ENCODE measurements at regions not wholly inside any gene's neighbourhood (a gene's known extent, or its start where the extent isn't known, plus 50 kb on each side); places are given as distances from the start of the nearest gene placed in this dataset.

DNA sequence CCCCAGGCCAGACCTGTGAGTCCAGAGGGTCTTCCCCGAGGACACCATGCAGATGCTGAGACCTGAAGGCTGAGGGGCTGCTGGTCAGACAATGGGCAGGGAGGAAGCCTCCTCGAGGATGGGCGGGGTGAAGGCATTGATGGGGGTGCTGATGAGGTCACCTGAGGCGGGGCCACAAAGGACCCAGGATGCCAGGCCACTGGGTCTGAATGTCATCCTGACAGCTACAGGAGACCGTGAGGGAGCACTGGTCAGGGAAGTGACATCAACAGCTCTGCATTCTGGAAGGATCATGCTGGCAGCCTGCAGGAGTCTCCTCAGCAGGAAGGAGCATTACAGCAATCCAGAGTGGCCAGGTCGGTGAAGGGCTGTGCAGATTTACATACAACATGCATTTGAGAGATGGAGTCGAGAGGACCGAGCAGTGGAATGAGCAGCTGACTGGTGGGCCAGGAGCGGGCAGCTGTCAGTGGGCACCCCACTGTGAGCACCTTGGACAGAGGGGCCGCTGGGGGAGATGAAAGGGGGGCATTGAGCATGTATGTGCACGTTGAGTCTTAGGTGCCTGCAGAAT is 77.7 kb upstream of the ADAMTS2 start:
- TF ChIP-seq GATA3 (IDR thresholded peaks at IDR 0.05; ENCODE audit: low read depth, low read length): no peak
- no peak for TF ChIP-seq GATA2 (IDR thresholded peaks at IDR 0.05; ENCODE audit: low read depth, low read length)

GRCh38 chr5:179422213-179422855 is 77.1 kb upstream of the ADAMTS2 start:
- TF ChIP-seq GATA2 (IDR thresholded peaks at IDR 0.05; ENCODE audit: low read depth, low read length) (no peak), GATA3 (IDR thresholded peaks at IDR 0.05; ENCODE audit: low read depth, low read length) (no peak)

DNA sequence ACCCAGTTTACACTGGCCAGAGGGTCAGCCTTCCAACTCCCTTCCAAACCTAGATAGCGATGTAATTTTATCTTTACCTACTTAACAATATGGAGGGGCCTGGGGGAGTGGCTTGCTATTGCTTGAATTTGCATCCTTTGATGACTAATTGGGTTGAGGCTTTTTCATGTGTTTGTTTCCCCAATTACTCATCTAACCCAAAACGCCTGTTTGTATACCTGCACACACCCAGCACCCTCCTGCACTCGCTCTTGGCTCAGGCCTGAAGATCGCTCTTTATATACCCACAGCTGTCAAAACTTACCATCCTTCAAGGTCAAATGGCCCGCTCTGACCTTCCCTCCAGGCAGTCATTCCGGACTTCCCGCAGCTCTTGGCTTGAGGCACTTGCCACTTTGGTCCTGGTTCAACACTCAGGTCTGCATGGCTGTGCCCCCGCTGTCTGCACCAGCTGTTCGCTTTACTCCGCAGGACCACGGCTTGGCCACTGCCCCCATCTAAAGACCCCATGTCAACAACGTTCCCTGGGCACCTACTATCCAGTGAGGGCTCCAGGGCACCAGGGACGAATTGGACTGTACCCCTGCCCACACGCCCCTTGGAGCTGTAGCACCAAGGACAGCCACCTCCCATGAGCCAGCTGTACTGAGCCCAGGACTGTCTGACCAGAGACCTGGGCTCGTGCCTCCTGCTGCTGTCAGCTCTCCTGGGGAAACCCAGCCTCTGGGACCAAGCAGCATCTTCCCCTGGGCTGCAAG is 76.1 kb upstream of the ADAMTS2 start:
- TF ChIP-seq GATA2 (IDR thresholded peaks at IDR 0.05; ENCODE audit: low read depth, low read length) (no peak), GATA3 (IDR thresholded peaks at IDR 0.05; ENCODE audit: low read depth, low read length) (no peak)

DNA sequence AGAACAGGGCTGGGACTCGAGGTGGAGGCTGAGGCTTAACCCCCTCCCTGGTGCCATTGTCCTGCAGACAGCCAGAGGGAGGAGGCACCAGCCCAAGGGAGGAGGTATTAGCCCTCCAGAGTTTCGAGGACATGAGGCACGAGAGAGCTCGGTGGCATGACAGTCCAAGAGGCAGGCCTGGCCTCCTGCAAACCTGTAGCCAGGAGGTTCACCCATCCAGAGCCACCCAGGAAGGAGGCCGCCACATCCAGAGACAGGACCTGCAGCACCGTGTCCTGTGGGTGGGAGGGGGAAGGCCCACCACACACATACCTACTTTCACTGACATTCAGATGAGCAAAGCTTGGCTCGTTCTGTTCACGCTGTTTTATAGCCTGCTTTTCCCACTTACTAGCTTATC is 75.2 kb upstream of the ADAMTS2 start:
- TF ChIP-seq GATA3 (IDR thresholded peaks at IDR 0.05; ENCODE audit: low read depth, low read length) (no peak), GATA2 (IDR thresholded peaks at IDR 0.05; ENCODE audit: low read depth, low read length) (no peak)

GRCh38 chr5:179418972-179419371 is 73.7 kb upstream of the ADAMTS2 start:
- no peak for TF ChIP-seq GATA3 (IDR thresholded peaks at IDR 0.05; ENCODE audit: low read depth, low read length)
- no peak for TF ChIP-seq GATA2 (IDR thresholded peaks at IDR 0.05; ENCODE audit: low read depth, low read length)

DNA sequence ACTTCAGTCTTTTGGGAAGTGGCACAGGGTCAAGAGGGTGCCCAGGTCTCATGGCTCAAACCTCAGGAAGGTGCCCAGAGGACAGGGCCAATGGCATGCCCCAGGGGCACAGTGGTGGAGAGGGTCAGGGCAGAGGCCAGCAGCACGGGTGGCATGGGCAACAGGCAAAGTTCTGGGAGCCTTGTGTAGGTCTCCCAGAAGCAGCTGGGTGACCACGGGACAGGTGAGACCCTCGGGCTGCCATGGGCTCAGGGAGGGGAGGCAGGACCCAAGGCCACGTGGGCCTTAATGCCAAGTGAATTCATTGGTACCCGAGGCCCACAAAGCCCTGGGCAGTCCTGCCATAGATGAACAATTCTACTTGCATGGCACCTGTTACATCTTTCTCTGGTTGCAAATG is 72.4 kb upstream of the ADAMTS2 start:
- TF ChIP-seq GATA2 (IDR thresholded peaks at IDR 0.05; ENCODE audit: low read depth, low read length) (no peak), GATA3 (IDR thresholded peaks at IDR 0.05; ENCODE audit: low read depth, low read length) (no peak)

GRCh38 chr5:179417016-179417415 is 71.8 kb upstream of the ADAMTS2 start:
- no peak for TF ChIP-seq GATA2 (IDR thresholded peaks at IDR 0.05; ENCODE audit: low read depth, low read length)
- no peak for TF ChIP-seq GATA3 (IDR thresholded peaks at IDR 0.05; ENCODE audit: low read depth, low read length)

GRCh38 chr5:179416114-179416822 is 71.0 kb upstream of the ADAMTS2 start:
- TF ChIP-seq GATA2 (IDR thresholded peaks at IDR 0.05; ENCODE audit: low read depth, low read length) (no peak), GATA3 (IDR thresholded peaks at IDR 0.05; ENCODE audit: low read depth, low read length) (no peak)

GRCh38 chr5:179415291-179416060 is 70.2 kb upstream of the ADAMTS2 start:
- no peak for TF ChIP-seq GATA2 (IDR thresholded peaks at IDR 0.05; ENCODE audit: low read depth, low read length)
- TF ChIP-seq GATA3 (IDR thresholded peaks at IDR 0.05; ENCODE audit: low read depth, low read length): no peak

DNA sequence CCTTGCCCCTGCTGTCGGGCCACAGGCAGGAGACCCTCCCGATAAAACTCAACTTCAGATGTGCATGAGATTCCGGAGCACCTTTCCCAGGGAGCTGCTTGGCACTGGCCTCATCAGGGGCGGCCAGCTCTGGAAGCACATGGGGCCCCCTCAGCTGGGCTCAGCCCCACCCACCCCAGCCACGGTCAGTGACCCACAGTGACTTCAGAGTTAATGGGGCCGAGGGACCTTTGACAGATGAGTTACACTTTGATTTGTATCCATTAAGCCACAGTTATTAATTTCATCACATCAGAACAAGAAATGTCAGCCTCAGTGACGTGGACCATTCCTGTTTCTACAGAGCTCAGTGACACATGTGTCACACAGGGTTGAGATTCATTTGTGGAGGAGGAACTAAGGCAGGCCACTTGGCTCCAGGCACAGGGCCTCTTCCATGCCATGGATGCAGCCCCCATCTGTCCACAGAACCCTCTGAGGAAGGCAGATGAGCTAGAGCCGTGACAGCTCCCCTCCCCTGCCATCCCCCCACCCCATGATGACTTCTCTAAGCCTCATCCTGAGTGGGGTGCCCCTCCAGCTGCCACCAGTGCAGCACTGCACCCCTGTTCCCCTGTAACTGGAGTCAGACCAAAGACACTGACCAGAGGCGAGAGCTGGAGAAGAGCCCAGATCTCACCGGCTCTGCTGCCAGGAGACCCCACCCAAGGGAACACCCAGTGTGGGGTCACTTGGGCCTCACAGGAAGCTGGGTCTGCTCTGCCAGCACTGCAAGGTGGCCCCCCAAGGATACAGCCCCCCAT is 69.4 kb upstream of the ADAMTS2 start:
- TF ChIP-seq GATA3 (IDR thresholded peaks at IDR 0.05; ENCODE audit: low read depth, low read length) (no peak), GATA2 (IDR thresholded peaks at IDR 0.05; ENCODE audit: low read depth, low read length) (no peak)

GRCh38 chr5:179413711-179414458 is 68.6 kb upstream of the ADAMTS2 start:
- TF ChIP-seq GATA2 (IDR thresholded peaks at IDR 0.05; ENCODE audit: low read depth, low read length) (no peak), GATA3 (IDR thresholded peaks at IDR 0.05; ENCODE audit: low read depth, low read length) (no peak)

- TF ChIP-seq GATA2 (IDR thresholded peaks at IDR 0.05; ENCODE audit: low read depth, low read length): no peak
- TF ChIP-seq GATA3 (IDR thresholded peaks at IDR 0.05; ENCODE audit: low read depth, low read length): no peak
These were observed 67.9 kb upstream of the ADAMTS2 start for GRCh38 chr5:179413086-179413690.
